HEK293 (cell line): ENCODE measurements at regions not wholly inside any gene's neighbourhood (a gene's known extent, or its start where the extent isn't known, plus 50 kb on each side); places are given as distances from the start of the nearest gene placed in this dataset.

Source experiments
- CTCF ChIA-PET: fragments of 350-600 bp; formaldehyde crosslinking; extraction: SDS; loops from one replicate; lab custom pipeline; 2021; ENCODE audit warnings: antibody characterized with exemption; lab: Yijun Ruan, JAX
- POLR2A ChIA-PET: fragments of 300-600 bp; formaldehyde crosslinking; extraction: SDS; loops from one replicate; lab custom pipeline; 2020; ENCODE audit warnings: antibody characterized with exemption, inconsistent platforms; lab: Yijun Ruan, JAX
- H3K27ac ChIP-seq: fragments of 200-500 bp; sonication (Bioruptor generic); 2 replicates; pipeline ENCODE4 v1.5.1; 2014; ENCODE audit warnings: low read depth, low read length, control low read depth, inconsistent platforms; ENCODE audit errors: extremely low read depth
- H3K36me3 ChIP-seq, 2 experiments: fragments of 200-500 bp in 1 of 2; sonication (Bioruptor generic) in 1 of 2; 1 replicate in 1 of 2; 2 replicates in 1 of 2; pipeline ENCODE4 v1.5.1; 2014 to 2017; ENCODE audit warnings: inconsistent platforms in 2 of 2, low read length in 2 of 2; ENCODE audit not compliant: control insufficient read depth in 2 of 2, insufficient read depth in 1 of 2
- H3K4me1 ChIP-seq: fragments of 200-500 bp; sonication (Bioruptor generic); 2 replicates; pipeline ENCODE4 v1.5.1; 2014; ENCODE audit warnings: mild to moderate bottlenecking, low read length, inconsistent platforms; ENCODE audit not compliant: control insufficient read depth, insufficient read depth
- H3K4me3 ChIP-seq: 2 replicates; pipeline ENCODE4 v1.5.1; 2011; ENCODE audit warnings: low read depth, mild to moderate bottlenecking, control low read depth, low read length, moderate library complexity
- H3K9me3 ChIP-seq: fragments of 200-500 bp; sonication (Bioruptor generic); 2 replicates; pipeline ENCODE4 v1.5.1; 2014; ENCODE audit warnings: low read depth, low read length, inconsistent platforms; ENCODE audit not compliant: control insufficient read depth, insufficient read depth
- HOXD13 ChIP-seq: sonication (generic); formaldehyde crosslinking; IDR thresholded peaks from 2 replicates; pipeline ENCODE4 v1.8.0; 2022; ENCODE audit warnings: missing genetic modification reagents, borderline replicate concordance
- KLF8 ChIP-seq: fragments of 450-650 bp; formaldehyde crosslinking; IDR thresholded peaks from 2 replicates; pipeline ENCODE4 v1.5.1; 2016; ENCODE audit warnings: missing biosample characterization, missing genetic modification characterization
- ZBTB1 ChIP-seq: fragments of 450-650 bp; formaldehyde crosslinking; IDR thresholded peaks from 2 replicates; pipeline ENCODE4 v1.5.1; 2016; ENCODE audit warnings: missing biosample characterization, missing genetic modification characterization
- ZEB2 ChIP-seq: fragments of 450-650 bp; formaldehyde crosslinking; IDR thresholded peaks from 2 replicates; pipeline ENCODE4 v1.5.1; 2016; ENCODE audit warnings: missing biosample characterization, missing genetic modification characterization
- ZNF148 ChIP-seq: fragments of 450-650 bp; formaldehyde crosslinking; IDR thresholded peaks from 2 replicates; pipeline ENCODE4 v1.5.0; 2017; ENCODE audit warnings: missing biosample characterization, missing genetic modification characterization, borderline replicate concordance
- ZNF280D ChIP-seq: fragments of 450-650 bp; formaldehyde crosslinking; IDR thresholded peaks from 2 replicates; pipeline ENCODE4 v1.5.1; 2016; ENCODE audit warnings: missing biosample characterization, missing genetic modification characterization
- ZNF341 ChIP-seq: fragments of 450-650 bp; formaldehyde crosslinking; IDR thresholded peaks from 2 replicates; pipeline ENCODE4; 2016; ENCODE audit warnings: low read depth, missing biosample characterization, missing genetic modification characterization
- ZNF394 ChIP-seq: fragments of 450-650 bp; formaldehyde crosslinking; IDR thresholded peaks from 2 replicates; pipeline ENCODE4 v1.5.1; 2016; ENCODE audit warnings: missing biosample characterization, missing genetic modification characterization, mild to moderate bottlenecking, moderate library complexity, borderline replicate concordance
- ZNF404 ChIP-seq: fragments of 450-650 bp; formaldehyde crosslinking; IDR thresholded peaks from 2 replicates; pipeline ENCODE4 v1.5.1; 2017; ENCODE audit warnings: missing biosample characterization, missing genetic modification characterization
- ZNF521 ChIP-seq: fragments of 450-650 bp; formaldehyde crosslinking; IDR thresholded peaks from 2 replicates; pipeline ENCODE4 v1.5.1; 2017; ENCODE audit warnings: missing biosample characterization, mild to moderate bottlenecking, missing genetic modification characterization
- ZNF561 ChIP-seq: fragments of 450-650 bp; IDR thresholded peaks from 2 replicates; pipeline ENCODE4 v1.5.1; 2018; ENCODE audit warnings: missing biosample characterization, missing genetic modification characterization, borderline replicate concordance
- ZNF610 ChIP-seq: fragments of 450-650 bp; formaldehyde crosslinking; IDR thresholded peaks from 2 replicates; pipeline ENCODE4 v1.5.1; 2016; ENCODE audit warnings: missing biosample characterization, missing genetic modification characterization, borderline replicate concordance
- ZNF645 ChIP-seq: fragments of 450-650 bp; formaldehyde crosslinking; IDR thresholded peaks from 2 replicates; pipeline ENCODE4; 2016; ENCODE audit warnings: missing biosample characterization, missing genetic modification characterization
- ZNF658 ChIP-seq: fragments of 450-650 bp; formaldehyde crosslinking; IDR thresholded peaks from 2 replicates; pipeline ENCODE4; 2016; ENCODE audit warnings: missing biosample characterization, missing genetic modification characterization
- ZNF76 ChIP-seq: fragments of 450-650 bp; formaldehyde crosslinking; IDR thresholded peaks from 2 replicates; pipeline ENCODE4; 2016; ENCODE audit warnings: low read depth, missing biosample characterization, missing genetic modification characterization, borderline replicate concordance
- ZNF785 ChIP-seq: fragments of 450-650 bp; formaldehyde crosslinking; IDR thresholded peaks from 2 replicates; pipeline ENCODE4 v1.5.1; 2016; ENCODE audit warnings: missing biosample characterization, missing genetic modification characterization
- TF ChIP-seq, protein P1 (sequence below): fragments of 450-650 bp; formaldehyde crosslinking; IDR thresholded peaks from 2 replicates; pipeline ENCODE4 v1.5.1; 2016; ENCODE audit warnings: missing biosample characterization, missing genetic modification characterization
- TF ChIP-seq, protein P2 (sequence below): fragments of 450-650 bp; formaldehyde crosslinking; IDR thresholded peaks from 2 replicates; pipeline ENCODE4 v1.5.1; 2016; ENCODE audit warnings: missing biosample characterization, missing genetic modification characterization

DNA sequence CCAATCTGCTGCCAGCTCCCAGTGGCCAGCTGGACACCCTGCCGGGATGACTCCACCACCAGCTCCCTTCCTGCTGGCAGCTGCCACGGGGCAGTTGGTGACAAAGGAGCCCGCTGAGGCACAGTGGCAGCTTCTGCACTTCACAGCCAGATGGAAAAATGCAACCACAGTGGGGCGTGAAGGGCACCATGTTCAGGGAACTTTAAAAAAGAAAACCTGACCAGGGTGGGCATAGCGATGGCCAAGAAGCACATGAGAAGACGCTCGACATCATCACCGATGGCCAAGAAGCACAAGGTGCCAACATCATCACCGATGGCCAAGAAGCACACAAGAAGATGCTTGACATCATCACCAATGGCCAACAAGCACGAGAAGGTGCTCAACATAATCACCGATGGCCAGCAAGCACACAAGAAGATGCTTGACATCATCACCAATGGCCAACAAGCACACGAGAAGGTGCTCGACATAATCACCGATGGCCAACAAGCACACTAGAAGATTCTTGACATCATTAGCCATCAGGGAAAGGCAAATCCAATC is 243.5 kb downstream of the EIPR1 start (continued):
- TF ChIP-seq ZNF148 (tag by site-specific recombination) (no peak), ZNF658 (tag by site-specific recombination) (no peak)
- TF ChIP-seq, protein P1, sequence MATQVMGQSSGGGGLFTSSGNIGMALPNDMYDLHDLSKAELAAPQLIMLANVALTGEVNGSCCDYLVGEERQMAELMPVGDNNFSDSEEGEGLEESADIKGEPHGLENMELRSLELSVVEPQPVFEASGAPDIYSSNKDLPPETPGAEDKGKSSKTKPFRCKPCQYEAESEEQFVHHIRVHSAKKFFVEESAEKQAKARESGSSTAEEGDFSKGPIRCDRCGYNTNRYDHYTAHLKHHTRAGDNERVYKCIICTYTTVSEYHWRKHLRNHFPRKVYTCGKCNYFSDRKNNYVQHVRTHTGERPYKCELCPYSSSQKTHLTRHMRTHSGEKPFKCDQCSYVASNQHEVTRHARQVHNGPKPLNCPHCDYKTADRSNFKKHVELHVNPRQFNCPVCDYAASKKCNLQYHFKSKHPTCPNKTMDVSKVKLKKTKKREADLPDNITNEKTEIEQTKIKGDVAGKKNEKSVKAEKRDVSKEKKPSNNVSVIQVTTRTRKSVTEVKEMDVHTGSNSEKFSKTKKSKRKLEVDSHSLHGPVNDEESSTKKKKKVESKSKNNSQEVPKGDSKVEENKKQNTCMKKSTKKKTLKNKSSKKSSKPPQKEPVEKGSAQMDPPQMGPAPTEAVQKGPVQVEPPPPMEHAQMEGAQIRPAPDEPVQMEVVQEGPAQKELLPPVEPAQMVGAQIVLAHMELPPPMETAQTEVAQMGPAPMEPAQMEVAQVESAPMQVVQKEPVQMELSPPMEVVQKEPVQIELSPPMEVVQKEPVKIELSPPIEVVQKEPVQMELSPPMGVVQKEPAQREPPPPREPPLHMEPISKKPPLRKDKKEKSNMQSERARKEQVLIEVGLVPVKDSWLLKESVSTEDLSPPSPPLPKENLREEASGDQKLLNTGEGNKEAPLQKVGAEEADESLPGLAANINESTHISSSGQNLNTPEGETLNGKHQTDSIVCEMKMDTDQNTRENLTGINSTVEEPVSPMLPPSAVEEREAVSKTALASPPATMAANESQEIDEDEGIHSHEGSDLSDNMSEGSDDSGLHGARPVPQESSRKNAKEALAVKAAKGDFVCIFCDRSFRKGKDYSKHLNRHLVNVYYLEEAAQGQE (tag by site-specific recombination): no peak
- TF ChIP-seq, protein P2, sequence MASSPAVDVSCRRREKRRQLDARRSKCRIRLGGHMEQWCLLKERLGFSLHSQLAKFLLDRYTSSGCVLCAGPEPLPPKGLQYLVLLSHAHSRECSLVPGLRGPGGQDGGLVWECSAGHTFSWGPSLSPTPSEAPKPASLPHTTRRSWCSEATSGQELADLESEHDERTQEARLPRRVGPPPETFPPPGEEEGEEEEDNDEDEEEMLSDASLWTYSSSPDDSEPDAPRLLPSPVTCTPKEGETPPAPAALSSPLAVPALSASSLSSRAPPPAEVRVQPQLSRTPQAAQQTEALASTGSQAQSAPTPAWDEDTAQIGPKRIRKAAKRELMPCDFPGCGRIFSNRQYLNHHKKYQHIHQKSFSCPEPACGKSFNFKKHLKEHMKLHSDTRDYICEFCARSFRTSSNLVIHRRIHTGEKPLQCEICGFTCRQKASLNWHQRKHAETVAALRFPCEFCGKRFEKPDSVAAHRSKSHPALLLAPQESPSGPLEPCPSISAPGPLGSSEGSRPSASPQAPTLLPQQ (tag by site-specific recombination): no peak

GRCh38 chr2:3132966-3133365 is 244.7 kb downstream of the EIPR1 start:
- CTCF ChIA-PET: no interaction called here
- TF ChIP-seq ZNF561: no peak
- TF ChIP-seq HOXD13 (CRISPR knock-in tag): no peak
- TF ChIP-seq ZNF280D: no peak
- no peak for TF ChIP-seq ZBTB1
- no peak for TF ChIP-seq ZNF645
- no peak for TF ChIP-seq ZNF404
- TF ChIP-seq ZNF610 (tag by site-specific recombination): no peak
- no peak for TF ChIP-seq ZEB2
- TF ChIP-seq ZNF341 (tag by site-specific recombination): no peak
- TF ChIP-seq KLF8 (tag by site-specific recombination): no peak
- TF ChIP-seq ZNF785 (tag by site-specific recombination): no peak
- TF ChIP-seq ZNF76: no peak
- TF ChIP-seq ZNF394: no peak
- TF ChIP-seq ZNF521: no peak
- TF ChIP-seq, all 188 proteins: peak for 0
- Histone ChIP-seq H3K4me3 (no peak overlapping the region), H3K27ac (no peak overlapping the region), H3K36me3 (no peaks in the 10 kb centered on the region), H3K4me1 (no peaks in the 10 kb centered on the region), H3K9me3 (no peaks in the 10 kb centered on the region)
- POLR2A ChIA-PET: no interaction called here
